ENCODE measurements at regions not wholly inside any gene's neighbourhood (a gene's known extent, or its start where the extent isn't known, plus 50 kb on each side); places are given as distances from the start of the nearest gene placed in this dataset.

DNA sequence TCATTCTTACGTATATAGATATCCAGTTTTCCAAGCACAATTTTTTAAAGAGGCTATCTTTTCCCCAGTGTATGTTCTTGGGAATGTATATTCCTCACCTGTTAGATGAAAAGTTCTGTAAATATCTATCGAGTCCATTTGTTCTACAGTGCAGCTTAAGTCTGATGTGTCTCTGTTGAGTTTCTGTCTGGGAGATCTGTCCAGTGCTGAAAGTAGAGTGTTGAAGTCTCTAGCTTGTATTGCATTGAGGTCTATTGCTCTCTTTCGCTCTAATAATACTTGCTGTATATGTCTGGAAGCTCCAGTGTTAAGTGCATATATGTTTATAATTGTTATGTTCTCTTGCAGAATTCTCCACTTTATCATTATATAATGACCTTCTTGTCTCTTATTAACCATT is 373.1 kb downstream of the PPARGC1A start:
- H3K27me3 Mint-ChIP-seq, result no peaks in the 10 kb centered on the region
- no peaks in the 10 kb centered on the region for H3K36me3 Mint-ChIP-seq
- peaks cover 8% of the 10 kb centered on the region for H3K9me3 Mint-ChIP-seq
- H3K4me3 Mint-ChIP-seq, result no peak overlapping the region
- DNase-seq, result no peak
- no peak overlapping the region for H3K27ac Mint-ChIP-seq
- H3K4me1 Mint-ChIP-seq, result no peaks in the 10 kb centered on the region

DNA sequence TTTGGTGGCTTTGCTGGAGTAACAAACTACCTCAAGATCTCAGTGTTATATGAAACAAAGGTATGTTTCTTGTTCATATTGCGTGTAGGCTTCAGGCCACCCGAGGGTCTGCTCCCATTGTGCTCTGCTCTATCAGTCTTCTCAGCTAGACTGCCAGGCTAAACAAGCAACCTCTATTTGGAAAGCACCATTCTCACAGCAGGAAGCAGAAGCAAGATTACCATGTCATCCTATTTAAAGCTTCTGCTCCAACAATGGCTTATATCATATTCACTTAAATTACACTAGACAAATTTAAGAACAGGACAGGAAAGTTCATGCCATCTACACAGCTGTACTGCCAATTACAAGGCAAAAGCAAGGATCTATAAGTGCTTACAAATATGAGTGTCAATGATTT is 385.8 kb downstream of the PPARGC1A start:
- Mint-ChIP-seq H3K4me1 (no peaks in the 10 kb centered on the region), H3K9me3 (peaks cover 2% of the 10 kb centered on the region), H3K36me3 (no peaks in the 10 kb centered on the region), H3K4me3 (no peak overlapping the region), H3K27ac (no peak overlapping the region), H3K27me3 (no peaks in the 10 kb centered on the region)
- no peak for DNase-seq

DNA sequence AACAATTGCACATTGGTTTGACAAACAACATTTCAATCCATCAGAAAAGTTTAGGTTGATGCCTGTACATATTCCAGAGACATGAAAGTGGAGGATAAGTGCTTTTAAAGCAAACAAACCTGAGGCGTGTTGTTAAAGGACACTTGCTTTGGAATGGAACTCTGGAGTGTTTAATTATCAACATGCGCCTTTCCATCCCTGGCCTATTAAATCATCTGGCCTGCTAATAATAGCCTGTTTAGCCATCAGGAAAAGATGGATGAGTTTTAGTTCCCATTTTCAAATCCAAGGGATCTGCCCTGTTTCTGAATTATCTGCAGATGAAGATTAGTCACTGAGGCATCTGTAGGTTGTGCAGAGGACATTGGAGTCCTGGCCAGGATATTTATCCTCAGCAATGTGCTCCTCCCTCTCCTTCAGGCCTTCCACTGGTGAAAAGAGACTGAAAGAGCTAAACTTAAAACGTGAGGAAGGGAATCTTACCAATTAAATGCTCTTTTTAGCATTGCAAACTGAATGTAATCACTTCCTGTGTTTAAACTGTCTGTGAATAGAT is 388.9 kb downstream of the PPARGC1A start:
- DNase-seq, result no peak
- H3K27me3 Mint-ChIP-seq, result no peaks in the 10 kb centered on the region
- peaks cover 8% of the 10 kb centered on the region for H3K9me3 Mint-ChIP-seq
- H3K36me3 Mint-ChIP-seq, result no peaks in the 10 kb centered on the region
- no peak overlapping the region for H3K4me3 Mint-ChIP-seq
- no peaks in the 10 kb centered on the region for H3K4me1 Mint-ChIP-seq
- no peak overlapping the region for H3K27ac Mint-ChIP-seq

DNA sequence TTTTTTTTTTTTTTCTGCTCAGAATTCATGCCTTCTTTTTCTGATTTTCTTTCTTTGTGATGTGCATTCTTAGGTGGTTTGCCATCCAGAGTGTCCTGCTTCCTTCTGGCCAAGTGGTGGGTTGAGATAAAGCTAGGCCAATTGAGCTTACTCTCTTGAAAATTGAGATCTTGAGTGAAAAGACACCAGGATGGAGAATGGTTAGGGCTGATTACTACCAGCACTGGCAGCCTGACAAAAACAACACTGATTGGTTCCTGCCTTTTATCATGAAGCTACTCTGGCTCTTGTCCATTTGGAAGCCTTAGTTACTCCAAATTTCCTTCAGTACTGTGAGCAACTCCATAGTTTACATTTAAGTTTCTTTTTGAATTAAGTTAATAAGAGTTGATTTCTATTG is 404.0 kb downstream of the PPARGC1A start:
- Mint-ChIP-seq H3K27me3 (no peaks in the 10 kb centered on the region), H3K4me3 (no peak overlapping the region), H3K9me3 (no peaks in the 10 kb centered on the region), H3K4me1 (no peaks in the 10 kb centered on the region), H3K27ac (no peak overlapping the region), H3K36me3 (no peaks in the 10 kb centered on the region)
- DNase-seq, result no peak

DNA sequence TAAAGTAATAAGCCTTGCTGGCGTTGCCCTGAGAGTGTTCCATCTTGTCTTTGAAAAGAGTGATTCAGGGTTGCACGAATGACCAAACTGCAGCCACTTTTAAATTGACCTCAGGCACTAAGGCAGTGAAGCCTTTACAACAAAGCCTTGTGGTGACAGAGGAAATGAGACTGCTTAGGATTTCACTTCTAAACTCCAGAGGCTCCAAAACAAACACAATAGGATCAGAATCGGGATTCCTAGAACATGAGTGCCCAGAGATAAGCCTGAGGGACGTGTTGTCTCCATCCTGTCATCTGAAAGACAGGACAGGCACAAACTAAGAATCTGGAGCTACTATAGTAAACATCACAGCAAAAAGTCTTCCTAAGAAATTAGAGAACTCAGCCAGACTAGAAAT is 405.2 kb downstream of the PPARGC1A start:
- no peaks in the 10 kb centered on the region for H3K9me3 Mint-ChIP-seq
- H3K27me3 Mint-ChIP-seq, result no peaks in the 10 kb centered on the region
- H3K36me3 Mint-ChIP-seq, result no peaks in the 10 kb centered on the region

DNA sequence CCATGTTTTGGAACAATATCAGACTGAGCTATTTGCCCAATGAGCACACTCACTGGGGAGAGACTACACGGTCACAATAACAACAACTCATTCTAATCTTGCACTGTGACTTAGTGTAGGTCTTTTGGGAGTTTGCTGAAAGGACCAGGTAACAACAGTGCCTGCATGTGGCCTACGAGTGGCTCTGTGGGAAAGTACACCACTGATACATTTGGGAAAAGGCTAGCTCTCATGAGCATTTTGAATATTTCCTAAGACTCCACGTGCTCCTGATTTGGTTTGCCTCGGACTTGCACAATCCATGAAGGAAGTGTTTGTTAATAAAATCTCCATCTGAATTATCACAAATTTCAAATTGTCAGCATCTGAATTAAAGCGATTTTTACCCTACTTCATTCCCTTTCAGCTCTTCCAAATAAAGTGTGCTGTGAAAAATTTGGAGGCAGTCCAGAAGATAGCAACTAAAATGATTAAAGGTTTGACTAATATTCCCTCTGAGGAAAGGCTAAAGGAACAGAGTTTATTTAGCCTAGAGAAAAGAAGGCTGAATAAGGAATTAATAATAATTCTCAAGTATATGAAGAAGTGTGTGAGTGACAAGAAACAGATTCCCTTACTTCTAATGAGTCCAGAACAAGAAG is 406.4 kb downstream of the PPARGC1A start:
- H3K27ac Mint-ChIP-seq, result no peak overlapping the region
- H3K4me1 Mint-ChIP-seq, result no peaks in the 10 kb centered on the region
- no peak overlapping the region for H3K4me3 Mint-ChIP-seq
- H3K36me3 Mint-ChIP-seq, result no peaks in the 10 kb centered on the region
- H3K27me3 Mint-ChIP-seq, result no peaks in the 10 kb centered on the region
- DNase-seq, result no peak
- peaks cover 3% of the 10 kb centered on the region for H3K9me3 Mint-ChIP-seq

More for the DNA sequence above, 405.2 kb downstream of the PPARGC1A start:
- Mint-ChIP-seq H3K4me3 (no peak overlapping the region), H3K4me1 (no peaks in the 10 kb centered on the region), H3K27ac (no peak overlapping the region)
- no peak for DNase-seq

DNA sequence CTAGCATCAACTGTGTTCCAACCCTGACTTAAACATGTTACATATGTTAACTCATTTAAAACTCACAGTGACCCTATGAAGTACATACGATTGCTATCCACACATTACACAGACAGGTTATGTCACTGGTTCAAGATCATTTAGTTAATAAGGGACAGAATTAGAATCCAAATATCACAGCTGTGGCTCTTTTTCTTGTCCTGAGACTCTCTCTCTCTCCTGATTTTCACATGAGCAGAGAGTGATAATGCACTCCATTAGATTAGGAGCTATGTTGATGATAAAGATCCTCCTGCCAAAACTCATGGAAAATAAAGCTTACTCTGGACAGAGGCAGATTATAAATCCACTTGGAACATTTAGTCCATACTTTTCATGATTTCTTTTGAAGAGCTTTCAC is 408.3 kb downstream of the PPARGC1A start:
- Mint-ChIP-seq H3K36me3 (no peaks in the 10 kb centered on the region), H3K27me3 (no peaks in the 10 kb centered on the region), H3K4me3 (no peak overlapping the region), H3K9me3 (peaks cover 4% of the 10 kb centered on the region), H3K27ac (no peak overlapping the region), H3K4me1 (no peaks in the 10 kb centered on the region)
- no peak for DNase-seq

DNA sequence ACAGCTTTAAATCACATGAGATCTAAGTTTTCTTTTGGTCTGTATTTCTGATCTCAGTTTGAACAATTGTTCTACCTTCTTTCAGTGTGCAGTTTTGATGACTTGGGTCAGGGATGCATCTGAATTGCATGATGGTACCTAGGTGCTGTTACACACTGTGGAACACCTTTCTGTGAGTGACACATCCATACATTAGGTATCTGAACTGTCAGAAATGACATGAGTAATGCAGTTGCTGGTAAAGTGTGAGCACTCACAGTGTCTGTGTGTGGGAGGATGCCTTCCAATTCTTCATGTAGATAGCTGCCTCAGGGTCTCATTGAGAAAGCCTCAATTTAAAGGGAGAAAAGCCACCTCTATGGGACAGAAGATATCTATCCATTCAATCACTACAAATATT is 411.9 kb downstream of the PPARGC1A start:
- DNase-seq, result no peak
- Mint-ChIP-seq H3K27ac (no peak overlapping the region), H3K4me3 (no peak overlapping the region), H3K27me3 (no peaks in the 10 kb centered on the region), H3K9me3 (peaks cover 7% of the 10 kb centered on the region), H3K4me1 (no peaks in the 10 kb centered on the region), H3K36me3 (no peaks in the 10 kb centered on the region)

DNA sequence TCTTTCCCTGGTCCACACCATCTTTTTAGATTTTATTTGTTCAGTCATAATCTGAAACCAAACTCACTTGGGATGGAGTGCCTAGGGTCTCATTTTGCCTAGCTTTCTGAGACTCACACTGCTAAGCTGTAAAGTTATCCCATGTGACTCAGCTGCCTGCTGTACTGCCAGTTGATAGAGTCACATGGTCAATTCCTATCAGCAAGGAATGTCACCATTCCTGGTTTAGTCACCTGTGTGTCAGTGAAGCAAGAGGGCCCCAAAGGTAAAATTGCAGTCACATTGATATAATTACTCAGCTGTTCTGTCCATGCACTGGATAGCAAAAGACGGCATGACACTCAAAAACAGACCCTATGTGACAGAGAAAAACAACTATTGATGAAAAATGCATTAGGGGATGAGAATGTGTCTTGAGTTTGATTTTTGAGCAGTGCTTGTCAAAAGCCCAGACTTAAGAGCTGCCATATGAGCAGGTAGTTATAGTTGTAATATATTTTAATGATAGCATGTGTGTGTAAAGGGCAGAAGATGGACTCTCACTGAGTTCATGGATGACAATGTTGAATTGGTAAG is 413.2 kb downstream of the PPARGC1A start:
- no peak overlapping the region for H3K27ac Mint-ChIP-seq
- H3K4me1 Mint-ChIP-seq, result no peaks in the 10 kb centered on the region
- H3K4me3 Mint-ChIP-seq, result no peak overlapping the region
- DNase-seq, result no peak
- H3K36me3 Mint-ChIP-seq, result no peaks in the 10 kb centered on the region
- no peaks in the 10 kb centered on the region for H3K27me3 Mint-ChIP-seq
- peaks cover 14% of the 10 kb centered on the region for H3K9me3 Mint-ChIP-seq

DNA sequence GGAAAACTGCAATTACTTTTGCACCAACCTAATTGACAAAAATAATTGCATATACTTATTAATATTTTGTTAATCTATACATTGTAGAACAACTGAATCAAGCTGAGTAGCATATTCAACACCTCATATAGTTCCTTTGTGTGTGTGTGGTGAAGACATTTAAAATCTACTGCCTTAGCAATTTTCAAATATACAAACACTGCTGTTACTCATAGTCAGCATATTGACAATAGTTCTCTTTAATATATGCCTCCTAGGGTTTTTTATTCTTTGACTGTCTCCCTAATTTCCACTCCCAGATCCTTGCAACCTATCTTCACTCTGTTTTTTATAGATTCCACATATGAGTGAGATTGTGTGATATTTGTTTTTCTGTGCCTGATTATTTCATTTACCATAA is 426.8 kb downstream of the PPARGC1A start:
- no peaks in the 10 kb centered on the region for H3K36me3 Mint-ChIP-seq
- peaks cover under 1% of the 10 kb centered on the region for H3K9me3 Mint-ChIP-seq
- H3K27ac Mint-ChIP-seq, result no peak overlapping the region
- no peaks in the 10 kb centered on the region for H3K4me1 Mint-ChIP-seq
- no peak overlapping the region for H3K4me3 Mint-ChIP-seq
- H3K27me3 Mint-ChIP-seq, result no peaks in the 10 kb centered on the region
- no peak for DNase-seq

DNA sequence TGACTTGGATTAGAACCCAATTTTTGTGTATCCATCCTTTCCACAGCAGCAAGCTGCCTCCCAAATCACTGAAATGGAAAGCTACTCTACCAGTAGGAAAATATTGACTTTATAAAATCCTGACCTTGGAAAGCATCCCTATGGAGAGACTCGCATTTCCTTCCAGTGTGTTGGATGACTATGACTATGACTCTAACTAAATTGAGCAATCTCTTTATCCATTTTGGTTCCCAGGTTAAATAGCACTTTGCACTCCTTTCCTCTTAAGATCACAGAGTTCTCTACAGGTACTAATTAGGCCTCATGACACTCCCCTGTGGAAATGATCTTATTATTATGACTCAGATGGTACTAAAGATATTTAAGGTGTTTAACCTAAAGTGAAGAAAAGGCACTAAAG is 431.8 kb downstream of the PPARGC1A start:
- no peaks in the 10 kb centered on the region for H3K9me3 Mint-ChIP-seq
- H3K4me3 Mint-ChIP-seq, result no peak overlapping the region
- H3K27me3 Mint-ChIP-seq, result peaks cover 7% of the 10 kb centered on the region
- H3K27ac Mint-ChIP-seq, result no peak overlapping the region
- H3K4me1 Mint-ChIP-seq, result no peaks in the 10 kb centered on the region
- no peak for DNase-seq
- no peaks in the 10 kb centered on the region for H3K36me3 Mint-ChIP-seq

DNA sequence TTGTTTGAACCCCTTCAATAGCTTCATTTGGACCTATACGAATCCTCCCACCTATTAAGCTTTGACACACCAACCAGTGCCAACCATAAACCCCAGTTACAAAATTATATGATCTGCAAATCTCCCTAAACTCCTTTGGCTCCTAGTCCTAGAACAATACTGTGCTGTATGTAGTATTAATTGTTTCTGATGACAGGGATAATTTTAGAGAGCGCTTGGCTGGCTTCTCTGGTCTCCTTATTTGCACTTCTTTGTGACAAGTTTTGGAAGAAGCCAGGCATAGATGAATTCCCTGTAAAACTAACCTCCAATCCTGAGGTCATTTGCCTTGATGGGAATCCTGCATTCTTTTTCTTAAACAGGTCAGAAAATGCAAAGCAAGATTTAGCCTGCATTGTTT is 433.0 kb downstream of the PPARGC1A start:
- H3K36me3 Mint-ChIP-seq, result no peaks in the 10 kb centered on the region
- no peaks in the 10 kb centered on the region for H3K4me1 Mint-ChIP-seq
- no peak overlapping the region for H3K4me3 Mint-ChIP-seq
- DNase-seq, result no peak
- no peaks in the 10 kb centered on the region for H3K9me3 Mint-ChIP-seq
- H3K27me3 Mint-ChIP-seq, result peaks cover 7% of the 10 kb centered on the region
- H3K27ac Mint-ChIP-seq, result no peak overlapping the region

DNA sequence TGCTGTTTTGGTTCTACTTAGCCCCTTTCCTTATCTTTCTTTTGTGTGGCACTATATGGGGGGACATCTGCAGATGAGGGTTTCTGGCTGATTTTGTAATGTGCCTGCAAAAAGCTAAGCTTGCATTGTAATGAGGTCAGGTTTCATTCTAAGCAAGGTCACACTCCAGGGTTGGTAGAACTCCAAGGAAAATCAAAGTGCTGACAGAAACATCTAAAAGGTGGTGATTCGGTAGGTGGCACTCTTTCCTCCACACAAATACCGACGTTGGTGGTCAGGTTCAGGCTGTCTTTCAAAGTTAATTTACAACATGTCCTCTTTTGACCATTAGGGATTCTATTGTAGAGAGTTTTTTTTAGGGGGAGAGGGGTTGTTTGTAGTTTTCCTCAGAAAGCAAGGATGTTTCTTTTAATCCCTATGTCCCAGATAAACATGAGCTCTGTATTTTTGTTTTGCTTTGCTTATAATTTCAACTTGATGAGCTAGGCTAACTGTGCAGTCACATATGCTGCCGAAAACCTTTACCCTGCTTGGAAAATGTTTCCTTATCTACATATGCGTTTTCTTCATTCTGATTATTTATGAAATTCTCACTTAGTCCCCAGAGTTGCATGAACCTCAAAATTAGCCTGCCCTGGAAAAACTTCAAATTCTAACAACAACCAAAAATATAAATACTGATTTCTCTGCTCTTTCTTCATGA is 434.2 kb downstream of the PPARGC1A start:
- H3K36me3 Mint-ChIP-seq, result no peaks in the 10 kb centered on the region
- H3K4me3 Mint-ChIP-seq, result no peak overlapping the region
- H3K4me1 Mint-ChIP-seq, result no peaks in the 10 kb centered on the region
- peaks cover 7% of the 10 kb centered on the region for H3K27me3 Mint-ChIP-seq
- H3K9me3 Mint-ChIP-seq, result no peaks in the 10 kb centered on the region
- DNase-seq, result no peak
- no peak overlapping the region for H3K27ac Mint-ChIP-seq

DNA sequence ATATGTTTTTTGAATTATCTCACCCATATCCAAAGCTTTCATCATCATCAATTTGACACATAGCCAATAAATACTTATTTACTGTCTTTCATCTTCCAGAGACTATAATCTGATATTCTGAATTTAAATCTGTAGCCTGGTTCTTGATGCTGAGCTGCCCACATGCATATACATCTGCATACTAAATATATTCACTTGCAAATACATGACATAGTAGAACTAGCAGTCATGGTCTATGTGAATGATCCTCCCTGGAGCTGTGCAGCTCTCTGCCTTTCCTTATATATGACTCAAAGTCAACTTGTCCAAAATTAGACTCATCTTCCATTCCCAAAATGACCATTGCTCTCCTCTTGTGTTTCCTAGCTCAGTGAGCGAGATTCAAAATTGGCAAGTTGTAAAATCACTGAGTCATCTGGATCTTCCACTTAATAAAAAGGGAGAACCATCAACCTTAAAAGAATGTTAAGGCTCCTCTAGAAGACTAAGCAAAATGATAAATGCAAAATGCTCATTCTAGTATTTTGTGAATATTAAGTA is 448.2 kb downstream of the PPARGC1A start:
- no peak overlapping the region for H3K27ac Mint-ChIP-seq
- peaks cover 3% of the 10 kb centered on the region for H3K9me3 Mint-ChIP-seq
- H3K36me3 Mint-ChIP-seq, result no peaks in the 10 kb centered on the region
- H3K4me3 Mint-ChIP-seq, result no peak overlapping the region
- no peak for DNase-seq
- no peaks in the 10 kb centered on the region for H3K27me3 Mint-ChIP-seq
- H3K4me1 Mint-ChIP-seq, result no peaks in the 10 kb centered on the region

DNA sequence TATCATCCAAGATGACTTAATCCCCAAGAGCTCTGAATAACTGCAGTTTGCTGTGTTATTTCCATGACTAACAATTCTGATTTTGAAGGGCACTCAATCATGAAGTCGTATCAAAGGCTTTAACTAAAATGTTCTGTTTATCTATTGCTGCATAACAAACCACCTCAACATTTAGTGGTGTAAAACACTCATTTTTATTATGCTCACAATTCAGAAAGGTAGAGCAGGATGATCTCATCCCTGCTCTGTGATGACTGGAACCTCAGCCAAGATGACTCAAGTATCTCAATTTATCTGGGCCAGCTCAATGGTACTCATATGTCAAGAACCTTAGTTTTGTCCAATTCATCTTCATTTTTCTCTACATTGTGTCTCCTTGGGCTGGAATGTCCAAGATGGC is 451.1 kb downstream of the PPARGC1A start:
- no peaks in the 10 kb centered on the region for H3K4me1 Mint-ChIP-seq
- DNase-seq, result no peak
- no peaks in the 10 kb centered on the region for H3K27me3 Mint-ChIP-seq
- H3K9me3 Mint-ChIP-seq, result peaks cover 3% of the 10 kb centered on the region
- no peak overlapping the region for H3K4me3 Mint-ChIP-seq
- no peaks in the 10 kb centered on the region for H3K36me3 Mint-ChIP-seq
- H3K27ac Mint-ChIP-seq, result no peak overlapping the region
